HG03354 (cell line): ENCODE measurements at regions not wholly inside any gene's neighbourhood (a gene's known extent, or its start where the extent isn't known, plus 50 kb on each side); places are given as distances from the start of the nearest gene placed in this dataset.
"Not testable (repeated sequence)": the region's sequence is repeated elsewhere in the genome, so short reads cannot be mapped to it uniquely, and the experiment has no call there.

Source experiments
- ATAC-seq: cut with Tn5 transposase; IDR thresholded peaks from one replicate; pipeline ENCODE4 v1.9.1; 2021; ENCODE audit warnings: mild to moderate bottlenecking; ENCODE audit not compliant: unreplicated experiment, poor library complexity, severe bottlenecking

DNA sequence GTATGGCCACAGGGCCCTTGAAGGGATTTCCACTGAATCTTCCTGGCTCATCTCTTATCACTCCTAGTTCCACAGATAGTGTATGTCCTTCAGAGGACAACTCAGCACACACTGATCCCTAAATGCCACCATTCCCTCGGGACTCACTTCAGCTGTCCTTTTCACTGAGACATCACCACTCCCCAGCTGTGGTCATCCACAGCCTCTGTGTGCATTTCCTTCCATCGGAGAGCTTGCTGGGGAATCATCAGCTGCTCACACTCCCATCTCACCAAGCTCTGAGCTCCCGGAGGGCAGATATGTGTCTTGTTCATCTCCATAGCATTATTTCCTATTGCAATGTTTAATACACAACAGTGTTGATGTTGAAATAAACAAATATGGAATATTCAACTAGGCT, 759.5 kb downstream of the RNF144A start:
- ATAC-seq, result no peak

DNA sequence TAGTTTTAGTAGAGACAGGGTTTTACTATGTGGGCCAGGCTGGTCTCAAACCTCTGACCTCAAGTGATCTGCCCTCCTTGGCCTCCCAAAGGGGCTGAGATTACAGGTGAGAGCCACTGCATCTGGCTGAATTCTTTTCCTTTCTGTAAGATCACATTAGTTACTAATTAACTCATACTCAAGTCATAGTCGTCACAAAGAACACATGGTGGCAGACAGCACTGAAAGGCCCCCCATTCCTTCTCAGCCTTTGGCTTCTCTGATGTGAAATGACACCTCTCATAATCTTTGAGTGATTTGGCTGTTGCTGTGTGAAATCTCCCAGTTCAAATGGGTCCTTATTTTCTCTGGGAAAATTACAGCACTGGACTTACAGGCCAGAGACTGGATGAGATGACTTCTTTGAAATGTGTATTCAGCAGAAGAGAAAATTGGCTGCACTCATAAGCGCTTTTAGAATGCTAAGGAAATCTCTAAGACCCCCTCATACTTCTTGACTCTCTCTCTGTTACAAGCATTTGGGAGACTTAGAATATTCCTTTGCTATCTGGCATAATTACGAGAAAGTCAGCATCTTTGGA, 764.8 kb downstream of the RNF144A start:
- ATAC-seq, result no peak

DNA sequence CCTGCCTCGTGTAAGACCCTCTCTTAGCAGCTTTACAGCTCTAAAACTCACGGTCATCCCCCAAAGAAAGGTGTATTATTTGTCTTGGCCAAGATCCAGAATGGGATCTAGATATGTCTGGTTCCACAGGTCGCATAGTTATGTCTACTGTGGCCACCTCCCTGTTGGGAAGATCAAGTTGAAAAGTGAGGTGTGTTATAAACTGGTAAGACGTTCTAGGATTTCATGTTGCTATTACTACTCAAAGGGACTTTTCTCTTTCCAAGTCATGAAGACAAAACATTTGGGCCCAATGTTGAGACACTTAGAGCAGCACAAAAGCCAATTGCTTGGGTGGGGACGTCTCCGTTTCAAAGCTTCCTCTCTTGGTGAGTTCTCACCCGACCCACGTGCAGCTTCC, 766.0 kb downstream of the RNF144A start:
- ATAC-seq, result no peak

DNA sequence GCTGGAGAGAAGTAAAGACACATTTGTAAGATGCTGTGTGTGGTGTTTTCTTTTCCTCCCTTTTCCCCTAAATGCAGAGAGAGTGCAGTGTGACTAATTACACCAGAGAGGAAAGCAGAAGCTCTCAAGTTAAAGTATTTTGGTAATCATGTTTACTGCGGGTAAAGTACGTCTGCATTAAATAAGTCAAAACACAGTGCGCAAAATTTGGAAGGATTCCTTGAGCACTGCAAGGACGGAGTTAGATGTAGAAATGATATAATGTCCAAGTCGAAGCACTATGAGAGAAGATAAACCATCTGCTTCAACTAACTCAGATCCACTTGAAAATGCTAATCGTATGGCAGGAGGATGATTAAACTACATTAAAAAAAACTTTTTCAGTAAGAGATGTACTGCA, 766.5 kb downstream of the RNF144A start:
- ATAC-seq, result no peak

DNA sequence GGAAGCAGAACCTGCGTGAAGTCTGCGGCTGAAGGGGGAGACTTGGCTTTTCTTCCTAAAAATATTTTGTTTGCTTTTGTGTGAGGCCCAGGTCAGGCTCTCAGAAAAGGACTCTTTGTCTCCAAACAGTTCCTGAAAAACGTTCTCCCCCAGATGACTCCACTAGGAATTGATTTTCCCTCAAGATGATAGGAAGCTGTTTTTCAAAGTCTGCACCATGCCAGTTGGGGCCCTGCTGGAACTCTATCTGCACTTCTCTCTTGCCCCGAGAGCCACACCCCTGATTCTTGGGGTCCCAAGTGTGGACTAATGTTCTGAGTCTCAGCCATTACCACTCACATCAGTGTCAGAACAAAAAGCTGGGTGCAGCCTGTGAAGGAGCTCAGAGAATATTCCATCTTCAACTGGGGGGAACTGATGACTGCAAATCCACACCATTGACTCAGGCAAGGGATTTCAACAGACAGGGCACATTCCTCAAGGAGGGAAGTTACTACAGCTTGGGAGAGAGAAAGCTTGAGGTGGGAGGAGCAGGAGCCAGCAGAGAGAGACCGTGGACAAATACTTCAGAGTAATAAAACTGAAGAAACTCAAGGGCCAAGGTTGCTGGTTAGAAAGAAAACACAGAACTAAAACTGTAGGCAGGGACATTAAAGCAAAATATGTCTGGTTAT, 768.3 kb downstream of the RNF144A start:
- no peak for ATAC-seq

DNA sequence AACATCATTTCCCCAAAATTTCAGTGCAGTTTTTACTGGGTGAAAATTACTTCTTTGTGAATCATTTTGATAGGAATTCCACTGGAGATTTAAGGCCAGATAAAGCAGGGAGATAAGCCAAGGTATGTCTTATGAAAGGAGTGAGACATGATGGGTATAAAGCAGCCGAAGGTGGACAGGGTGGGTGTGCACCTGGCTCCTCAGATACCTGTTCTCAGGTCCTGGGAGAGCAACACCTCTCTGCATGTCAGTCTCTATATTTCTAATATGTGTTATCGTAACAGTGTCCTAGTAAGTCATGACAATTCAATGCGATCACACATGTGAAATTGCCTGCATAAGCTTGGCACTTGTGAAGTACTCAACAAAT, 768.8 kb downstream of the RNF144A start:
- no peak for ATAC-seq

DNA sequence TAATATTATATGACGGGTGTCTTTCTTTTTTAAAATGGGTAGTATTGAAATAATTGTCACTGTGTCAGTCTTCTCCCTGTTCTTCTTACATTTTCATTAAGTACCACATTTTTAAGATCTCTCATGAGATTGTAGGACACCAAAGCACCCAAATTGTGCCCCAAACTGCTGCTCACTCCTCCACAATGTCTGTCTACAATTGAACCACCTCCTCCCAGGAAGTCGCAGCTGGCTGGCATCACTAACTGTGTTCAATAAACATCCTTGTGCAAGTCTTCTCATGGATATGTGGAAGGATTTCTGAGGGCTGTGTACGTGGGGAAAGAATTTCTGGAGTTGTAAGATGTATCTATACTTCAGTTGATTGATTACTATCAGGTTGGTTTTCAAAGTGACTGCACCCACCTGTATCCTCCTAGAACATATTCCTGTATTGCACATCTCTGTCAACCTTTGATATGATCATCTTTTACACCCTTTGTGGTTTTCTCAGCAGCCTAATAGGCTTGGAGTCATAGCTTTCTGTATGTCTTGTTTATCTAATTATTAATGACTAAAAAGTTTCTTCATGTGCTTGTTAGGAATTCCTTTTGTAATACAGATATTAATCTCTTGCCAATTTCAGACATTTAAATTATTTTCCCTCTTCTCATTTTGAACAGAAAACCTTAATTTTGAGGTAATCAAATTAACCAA, 774.9 kb downstream of the RNF144A start:
- ATAC-seq, result no peak

DNA sequence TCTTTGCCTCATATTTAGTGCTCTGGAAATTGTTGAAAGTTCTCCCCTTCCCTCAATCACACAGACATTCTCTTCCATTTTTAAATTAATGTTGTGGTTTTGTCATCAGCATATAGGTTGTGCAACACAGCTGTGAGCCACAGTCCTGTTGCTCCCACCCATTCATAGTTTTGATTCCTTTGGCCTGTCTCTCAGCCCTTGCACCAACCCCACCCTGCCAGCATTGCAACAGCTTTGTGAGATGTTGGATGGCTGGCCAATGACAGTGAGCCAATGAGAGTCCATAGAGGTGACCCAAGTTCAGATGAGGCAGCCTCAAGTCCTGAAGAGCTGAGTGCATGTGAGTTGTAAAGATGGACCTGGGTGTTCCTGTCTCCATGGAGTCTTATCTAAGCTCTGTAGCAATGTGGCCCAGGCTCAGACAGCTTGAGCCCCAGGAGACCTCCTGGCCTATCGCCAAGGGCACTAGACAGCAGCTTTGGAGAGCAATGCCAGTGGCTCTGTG, 775.5 kb downstream of the RNF144A start:
- no peak for ATAC-seq

DNA sequence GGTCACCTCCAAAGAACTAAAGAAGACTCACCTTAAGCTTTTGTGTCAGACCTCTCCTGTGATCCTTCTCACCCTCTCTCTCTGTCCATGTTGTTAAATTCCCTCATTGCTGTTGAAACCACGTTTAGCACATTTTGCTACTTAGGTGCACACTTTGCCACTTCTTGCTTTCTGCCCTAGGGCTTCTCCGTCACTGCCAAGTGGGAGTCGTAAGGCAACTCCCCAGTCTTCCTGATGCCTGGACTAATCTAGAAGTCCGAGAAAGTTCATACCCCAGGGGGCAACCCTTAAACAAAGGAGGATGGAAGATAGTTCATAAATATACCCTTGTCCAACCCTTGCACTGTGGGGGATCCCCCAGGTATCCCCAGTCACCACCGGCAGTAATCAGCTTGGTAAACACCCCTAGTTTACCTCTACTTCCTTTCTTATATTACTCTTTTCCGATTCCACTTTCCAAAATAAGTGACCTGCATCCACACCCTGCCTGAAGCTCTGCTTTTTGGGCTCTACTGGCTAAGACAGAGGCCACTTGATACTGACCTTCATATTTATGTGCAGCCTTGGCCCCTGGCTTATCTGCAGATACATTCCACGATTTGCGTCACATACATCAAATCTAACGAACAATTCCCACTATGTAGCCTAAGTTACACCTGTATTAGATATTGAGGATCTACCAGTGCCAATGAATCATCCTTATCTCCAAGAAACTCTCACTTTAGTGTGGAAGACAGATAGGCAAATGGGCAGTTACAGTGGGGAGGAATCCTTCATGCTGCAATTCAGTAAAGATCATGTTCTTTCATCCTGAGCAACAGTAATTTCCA, 776.2 kb downstream of the RNF144A start:
- no peak for ATAC-seq

DNA sequence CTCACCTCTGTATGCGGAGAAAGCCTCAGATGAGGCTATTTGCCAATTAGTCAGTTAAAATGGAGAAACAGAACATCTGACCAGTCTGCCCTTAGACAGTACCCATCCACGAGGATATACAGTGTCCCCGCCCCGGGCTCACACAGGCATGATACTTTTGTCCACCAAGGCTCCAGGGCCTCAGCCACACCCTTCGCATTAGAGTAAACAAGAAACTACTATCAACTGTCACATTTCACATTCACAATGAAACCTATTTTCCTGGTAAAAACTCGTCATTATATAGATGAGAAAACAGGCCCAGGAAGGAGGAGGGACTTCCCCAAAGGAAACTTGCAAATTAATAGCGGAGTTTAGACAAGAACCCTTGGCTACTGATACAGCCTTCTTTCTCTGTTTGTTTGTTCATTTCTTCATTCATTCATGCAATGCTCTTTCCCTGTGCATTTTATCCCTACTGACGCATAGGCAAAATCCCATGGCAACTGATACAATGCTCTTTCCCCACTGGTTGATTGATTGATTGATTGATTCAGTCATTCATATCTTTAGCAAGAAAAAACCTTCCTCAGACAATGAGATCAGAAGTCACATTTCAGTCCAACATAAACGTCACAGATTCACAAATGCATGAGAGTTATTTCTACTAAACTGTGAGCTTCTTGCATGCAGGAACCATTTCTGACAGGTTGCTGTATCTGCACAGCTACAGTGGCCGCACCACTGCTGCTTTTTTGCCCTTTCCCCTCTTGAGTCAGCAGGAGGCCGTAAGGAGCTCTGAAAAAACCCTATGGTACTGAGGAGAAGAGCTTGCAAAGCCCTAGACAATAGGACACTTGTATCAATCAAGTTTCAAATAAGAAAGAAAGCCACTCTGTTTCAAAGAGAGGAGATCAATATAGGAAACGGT, 777.1 kb downstream of the RNF144A start:
- ATAC-seq, result no peak

DNA sequence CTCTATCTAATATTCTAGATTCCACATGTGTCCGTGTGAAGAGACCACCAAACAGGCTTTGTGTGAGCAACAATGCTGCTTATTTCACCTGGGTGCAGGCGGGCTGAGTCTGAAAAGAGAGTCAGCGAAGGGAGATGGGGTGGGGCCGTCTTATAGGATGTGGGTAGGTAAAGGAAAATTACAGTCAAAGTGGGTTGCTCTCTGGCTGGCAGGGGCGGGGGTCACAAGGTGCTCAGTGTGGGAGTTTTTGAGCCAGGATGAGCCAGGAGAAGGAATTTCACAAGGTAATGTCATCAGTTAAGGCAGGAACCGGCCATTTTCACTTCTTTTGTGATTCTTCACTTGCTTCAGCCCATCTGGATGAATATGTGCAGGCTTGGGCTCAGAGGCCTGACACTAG, 779.3 kb downstream of the RNF144A start:
- not testable (repeated sequence) for ATAC-seq

DNA sequence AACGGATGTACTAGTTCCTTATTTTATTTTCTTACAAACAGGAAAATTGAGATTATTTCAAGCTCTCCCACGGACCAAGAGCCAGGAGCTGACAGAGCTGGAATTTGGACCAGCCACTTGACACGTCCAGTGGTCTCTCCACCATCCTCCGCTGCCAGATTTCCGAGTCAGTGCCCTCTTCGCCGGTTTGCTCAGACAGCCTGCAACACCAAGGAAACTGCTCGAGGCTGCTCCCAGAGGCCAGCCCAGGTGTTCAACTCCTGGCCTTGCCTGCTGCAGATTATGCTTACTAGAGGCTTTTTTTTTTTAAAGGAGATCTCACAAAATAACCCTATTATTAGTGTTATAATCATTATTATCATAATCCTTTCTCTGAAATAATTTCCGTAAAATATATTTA, 779.8 kb downstream of the RNF144A start:
- ATAC-seq, result no peak

DNA sequence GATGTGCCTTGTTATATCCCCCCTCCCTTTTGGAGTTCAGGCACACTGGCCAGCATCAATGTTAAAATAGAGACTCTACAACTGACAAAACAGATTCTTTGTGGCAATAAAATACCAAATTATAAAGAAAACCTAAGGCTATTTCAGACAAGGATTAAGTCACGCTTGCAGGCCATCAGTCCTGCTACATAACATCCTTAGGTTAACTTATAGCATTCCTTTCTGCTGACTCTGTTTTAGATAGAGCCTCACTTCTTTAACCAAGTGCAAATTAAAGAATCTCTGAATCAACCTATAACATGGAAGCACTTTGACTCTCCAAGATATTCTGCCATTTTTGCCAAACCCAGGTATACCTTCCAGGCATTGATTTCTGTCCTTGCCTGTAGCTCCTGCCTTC, 784.6 kb downstream of the RNF144A start:
- ATAC-seq, result no peak

DNA sequence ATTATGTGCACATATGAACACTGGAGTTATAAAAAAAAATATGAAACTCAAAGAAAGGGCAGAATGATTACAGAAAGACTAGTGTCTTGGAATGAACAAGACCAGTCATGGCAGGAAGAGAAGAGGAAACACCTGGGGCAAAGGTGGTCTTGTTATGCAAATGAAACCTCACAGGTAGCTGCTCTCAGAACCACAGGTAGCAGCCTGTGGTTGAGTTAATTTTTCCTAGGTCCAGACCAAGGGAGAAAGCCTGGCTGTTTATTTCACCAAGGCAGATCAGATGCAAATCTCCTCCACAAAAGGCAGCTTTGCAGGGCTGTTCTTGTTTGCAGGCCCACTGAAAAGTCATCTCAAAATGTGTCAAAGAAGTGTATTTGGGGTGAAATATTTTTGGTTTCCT, 785.8 kb downstream of the RNF144A start:
- ATAC-seq, result no peak

DNA sequence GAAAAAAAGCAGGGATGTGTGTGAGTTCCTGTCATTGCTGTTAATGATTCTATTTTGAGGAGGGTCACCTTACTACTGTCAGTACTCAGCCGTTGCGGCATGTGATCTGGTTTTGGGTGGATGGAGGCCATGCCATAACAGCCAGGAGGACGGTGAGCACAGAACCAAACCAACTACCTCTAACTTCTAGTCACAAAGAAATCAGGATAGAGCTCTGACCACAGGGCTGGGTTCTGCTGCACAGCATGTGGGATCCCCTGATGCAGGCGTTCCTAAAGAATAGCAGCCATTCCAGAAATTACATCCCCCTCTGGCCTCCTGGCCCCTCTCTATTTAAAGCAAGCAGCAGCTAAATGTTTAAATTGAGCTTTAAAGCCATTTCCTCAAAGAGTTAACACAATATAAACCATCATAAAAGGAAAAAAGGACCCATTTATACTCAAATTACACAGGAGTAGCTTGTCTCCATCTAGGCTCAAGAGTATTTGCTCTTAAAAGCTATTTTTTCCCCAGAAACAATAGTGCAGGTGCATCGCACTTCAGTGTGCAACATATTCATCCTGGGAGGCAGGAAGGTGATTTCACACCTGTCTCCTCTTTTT, 786.4 kb downstream of the RNF144A start:
- no peak for ATAC-seq

DNA sequence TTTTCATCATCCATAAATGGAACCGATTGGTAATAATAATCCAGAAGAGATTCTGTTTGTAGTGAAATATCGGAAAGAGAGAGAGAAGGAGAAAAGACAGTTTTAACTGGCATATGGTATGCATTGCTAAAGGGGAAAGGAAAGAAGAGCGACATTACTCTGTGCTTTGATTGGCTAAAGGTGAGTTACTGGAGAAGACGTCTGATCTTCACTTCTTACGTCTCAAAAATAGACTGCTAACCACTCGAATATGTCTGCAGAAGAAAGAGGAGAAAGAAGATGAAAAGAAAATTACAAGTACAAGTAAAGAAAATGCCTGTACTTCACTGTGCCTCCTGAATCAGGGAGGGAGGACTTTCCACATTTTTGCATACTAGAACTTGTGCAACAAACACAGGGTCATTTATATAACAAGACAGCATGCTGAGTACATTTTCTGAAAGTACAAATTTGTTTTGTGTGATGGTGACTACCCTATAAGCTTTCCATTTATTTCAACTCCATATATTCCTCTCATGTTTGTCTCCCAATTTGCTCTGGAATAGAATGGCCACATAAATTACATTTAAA, 787.2 kb downstream of the RNF144A start:
- no peak for ATAC-seq

DNA sequence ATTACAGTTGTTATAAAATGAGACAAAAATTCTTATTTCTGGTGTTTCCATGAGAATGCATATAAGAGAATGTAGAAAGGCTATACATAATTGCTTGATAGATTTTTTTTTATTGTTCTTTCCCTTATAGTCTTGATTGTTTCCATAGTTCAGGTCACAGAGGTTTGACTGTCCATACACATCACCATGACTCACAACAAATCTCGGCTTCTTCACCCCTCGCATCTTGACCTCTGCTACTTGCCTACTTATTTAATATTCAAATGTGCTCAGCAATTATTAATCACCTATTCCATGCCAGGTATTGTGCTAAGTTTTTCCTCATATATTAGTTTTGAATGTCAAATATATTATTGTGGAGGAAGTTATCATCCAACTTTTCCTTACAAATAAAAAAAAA, 789.6 kb downstream of the RNF144A start:
- ATAC-seq, result no peak

DNA sequence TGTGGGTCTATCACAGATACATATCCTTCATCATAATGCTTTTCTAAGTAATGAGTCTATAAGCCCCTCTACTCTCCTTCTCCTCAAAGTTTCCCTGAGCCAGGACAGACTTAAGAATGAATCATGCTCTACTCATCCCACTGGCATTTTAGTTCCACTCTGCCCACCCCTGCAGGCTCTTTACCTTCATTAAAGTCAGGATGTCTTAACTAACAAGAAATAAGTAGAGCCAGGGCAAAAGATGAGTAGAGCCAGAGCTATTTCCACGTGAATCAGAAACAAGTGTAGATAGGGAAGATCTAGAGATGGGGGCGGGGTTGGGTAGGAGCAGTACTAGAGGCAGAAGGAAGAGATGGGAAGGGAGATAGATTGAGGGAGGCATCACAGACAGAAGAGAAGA, 790.5 kb downstream of the RNF144A start:
- no peak for ATAC-seq

DNA sequence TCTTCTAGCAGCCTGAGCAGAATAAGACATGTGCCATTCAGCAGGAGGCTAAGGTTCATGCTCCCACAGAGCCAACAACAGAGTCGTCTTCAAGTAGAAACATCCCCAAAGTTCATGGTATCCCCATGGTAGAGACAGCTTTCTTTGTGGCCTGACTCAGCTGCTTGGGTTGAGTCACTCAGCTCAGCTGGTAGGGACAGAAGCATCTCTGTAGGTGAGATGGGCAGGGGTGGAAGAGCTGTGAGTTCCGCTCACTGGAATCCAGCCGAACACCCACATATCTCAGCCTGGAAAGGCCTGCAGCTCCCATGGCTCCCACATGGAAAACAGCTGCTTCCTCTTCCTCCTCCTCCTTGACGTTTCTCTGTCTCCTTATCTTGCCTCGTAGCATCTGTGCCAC, 792.7 kb downstream of the RNF144A start:
- ATAC-seq, result no peak
